BLaER1 (cell line): ENCODE measurements at regions not wholly inside any gene's neighbourhood (a gene's known extent, or its start where the extent isn't known, plus 50 kb on each side); places are given as distances from the start of the nearest gene placed in this dataset.

Source experiments
- H3K27ac ChIP-seq: shearing (Covaris generic); formaldehyde crosslinking; 2 replicates; pipeline ENCODE4 v1.8.1; 2022
- H3K27me3 ChIP-seq: shearing (Covaris generic); formaldehyde crosslinking; 2 replicates; pipeline ENCODE4 v1.8.1; 2022
- H3K36me3 ChIP-seq: shearing (Covaris generic); formaldehyde crosslinking; 2 replicates; pipeline ENCODE4 v1.8.1; 2022
- H3K4me1 ChIP-seq: shearing (Covaris generic); formaldehyde crosslinking; 2 replicates; pipeline ENCODE4 v1.8.1; 2022
- H3K4me2 ChIP-seq: shearing (Covaris generic); formaldehyde crosslinking; 2 replicates; pipeline ENCODE4 v1.8.1; 2022
- H3K4me3 ChIP-seq: shearing (Covaris generic); formaldehyde crosslinking; 2 replicates; pipeline ENCODE4 v1.8.1; 2022
- H3K9ac ChIP-seq: shearing (Covaris generic); formaldehyde crosslinking; 2 replicates; pipeline ENCODE4 v1.8.1; 2022
- H3K9me3 ChIP-seq: shearing (Covaris generic); formaldehyde crosslinking; 2 replicates; pipeline ENCODE4 v1.8.1; 2022
- H4K20me1 ChIP-seq: shearing (Covaris generic); formaldehyde crosslinking; 2 replicates; pipeline ENCODE4 v1.8.1; 2022
- Cebpa-rat ChIP-seq: shearing (Covaris generic); IDR thresholded peaks from 2 replicates; pipeline ENCODE4 v1.8.1; 2022

DNA sequence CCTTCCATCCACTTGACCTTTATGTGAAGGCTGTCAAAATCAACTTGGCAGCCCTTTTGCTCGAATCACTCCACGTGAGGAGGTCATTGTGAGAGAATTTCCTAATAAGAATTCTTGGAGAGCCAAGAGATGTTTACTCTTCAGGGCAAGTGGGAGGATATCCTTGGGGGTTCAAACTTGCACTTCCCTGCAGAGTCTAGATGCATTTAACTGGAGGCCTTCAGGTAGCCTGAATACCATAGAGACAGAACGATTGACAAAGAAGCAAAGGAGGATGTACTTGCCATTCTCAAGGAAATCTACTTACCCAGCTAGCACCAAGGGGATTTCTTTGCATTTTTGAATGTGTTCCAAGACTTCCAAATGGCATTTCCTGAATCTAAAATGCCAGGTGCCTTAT, 1702.6 kb upstream of the FLRT2 start:
- Histone ChIP-seq H3K36me3 (no peaks in the 10 kb centered on the region), H4K20me1 (no peaks in the 10 kb centered on the region), H3K27ac (no peak overlapping the region), H3K4me2 (no peak overlapping the region), H3K4me3 (no peak overlapping the region), H3K9ac (no peak overlapping the region), H3K27me3 (no peaks in the 10 kb centered on the region), H3K4me1 (no peaks in the 10 kb centered on the region), H3K9me3 (no peaks in the 10 kb centered on the region)
- no peak for TF ChIP-seq Cebpa-rat

DNA sequence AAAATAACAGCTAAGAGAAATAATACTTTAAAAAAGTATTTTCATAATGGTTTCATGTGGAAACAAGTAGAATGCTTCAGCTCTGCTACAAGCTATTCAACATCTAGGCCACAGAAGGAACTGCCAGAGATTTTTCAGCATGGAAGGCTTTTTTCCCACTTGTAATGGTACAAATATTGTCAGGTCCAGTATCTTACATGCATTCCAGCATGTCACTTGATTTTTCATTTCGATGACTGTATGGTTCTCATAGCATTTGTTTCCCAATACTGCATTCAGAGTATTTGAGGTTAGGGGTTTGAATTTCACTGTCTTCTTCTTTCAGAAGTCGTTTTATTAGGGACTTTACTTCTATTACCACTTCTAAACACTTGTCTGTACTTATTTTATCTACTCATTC, 1701.5 kb upstream of the FLRT2 start:
- no peaks in the 10 kb centered on the region for H3K4me1 ChIP-seq
- H3K9ac ChIP-seq: no peak overlapping the region
- no peaks in the 10 kb centered on the region for H3K36me3 ChIP-seq
- no peak overlapping the region for H3K4me3 ChIP-seq
- no peaks in the 10 kb centered on the region for H4K20me1 ChIP-seq
- no peaks in the 10 kb centered on the region for H3K9me3 ChIP-seq
- no peak overlapping the region for H3K27ac ChIP-seq
- no peaks in the 10 kb centered on the region for H3K27me3 ChIP-seq
- H3K4me2 ChIP-seq: no peak overlapping the region
- TF ChIP-seq Cebpa-rat: no peak

- Histone ChIP-seq H3K4me1 (no peaks in the 10 kb centered on the region), H4K20me1 (no peaks in the 10 kb centered on the region), H3K4me3 (no peak overlapping the region), H3K9ac (no peak overlapping the region), H3K9me3 (no peaks in the 10 kb centered on the region), H3K27me3 (no peaks in the 10 kb centered on the region), H3K27ac (no peak overlapping the region), H3K4me2 (no peak overlapping the region), H3K36me3 (no peaks in the 10 kb centered on the region)
- TF ChIP-seq Cebpa-rat: no peak
Observed at GRCh38 chr14:83830316-83830715, 1699.6 kb upstream of the FLRT2 start.

DNA sequence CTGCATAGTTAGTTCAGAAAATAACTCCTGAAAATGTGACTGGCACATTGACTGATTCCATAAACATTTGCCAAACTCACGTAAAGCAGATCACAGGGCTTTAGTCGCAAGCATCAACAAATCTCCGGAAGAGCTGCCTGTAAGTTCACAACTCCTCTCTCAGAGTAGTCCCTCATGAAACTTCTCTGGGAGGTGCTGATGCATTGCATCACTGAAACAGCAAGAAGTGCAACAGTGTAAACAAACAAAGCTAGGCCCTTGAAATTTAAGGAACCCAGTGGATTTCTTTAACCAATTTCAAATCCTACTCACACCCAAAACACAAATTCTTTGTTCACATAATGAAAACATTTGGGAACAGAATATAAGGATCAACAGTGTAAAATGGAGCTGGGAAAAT, 1691.7 kb upstream of the FLRT2 start:
- TF ChIP-seq Cebpa-rat: no peak
- no peaks in the 10 kb centered on the region for H3K27me3 ChIP-seq
- no peaks in the 10 kb centered on the region for H3K36me3 ChIP-seq
- H4K20me1 ChIP-seq: no peaks in the 10 kb centered on the region
- H3K4me3 ChIP-seq: no peak overlapping the region
- H3K9me3 ChIP-seq: no peaks in the 10 kb centered on the region
- H3K4me2 ChIP-seq: no peak overlapping the region
- no peak overlapping the region for H3K9ac ChIP-seq
- no peaks in the 10 kb centered on the region for H3K4me1 ChIP-seq
- no peak overlapping the region for H3K27ac ChIP-seq

- H4K20me1 ChIP-seq: no peaks in the 10 kb centered on the region
- no peak overlapping the region for H3K27ac ChIP-seq
- H3K4me2 ChIP-seq: no peak overlapping the region
- H3K9me3 ChIP-seq: no peaks in the 10 kb centered on the region
- H3K9ac ChIP-seq: no peak overlapping the region
- no peak overlapping the region for H3K4me3 ChIP-seq
- H3K36me3 ChIP-seq: no peaks in the 10 kb centered on the region
- no peaks in the 10 kb centered on the region for H3K4me1 ChIP-seq
- TF ChIP-seq Cebpa-rat: no peak
- no peaks in the 10 kb centered on the region for H3K27me3 ChIP-seq
Observed at GRCh38 chr14:83842547-83842946, 1687.4 kb upstream of the FLRT2 start.

GRCh38 chr14:83847102-83847501, 1682.8 kb upstream of the FLRT2 start:
- no peak for TF ChIP-seq Cebpa-rat

GRCh38 chr14:83850092-83850491, 1679.9 kb upstream of the FLRT2 start:
- H3K27ac ChIP-seq: no peak overlapping the region
- H4K20me1 ChIP-seq: no peaks in the 10 kb centered on the region
- H3K4me2 ChIP-seq: no peak overlapping the region
- H3K4me3 ChIP-seq: no peak overlapping the region
- no peak for TF ChIP-seq Cebpa-rat
- H3K9ac ChIP-seq: no peak overlapping the region
- H3K27me3 ChIP-seq: no peaks in the 10 kb centered on the region
- H3K9me3 ChIP-seq: no peaks in the 10 kb centered on the region
- no peaks in the 10 kb centered on the region for H3K4me1 ChIP-seq
- H3K36me3 ChIP-seq: no peaks in the 10 kb centered on the region

More at GRCh38 chr14:83847102-83847501, 1682.8 kb upstream of the FLRT2 start:
- H4K20me1 ChIP-seq: no peaks in the 10 kb centered on the region
- no peaks in the 10 kb centered on the region for H3K9me3 ChIP-seq
- H3K4me2 ChIP-seq: no peak overlapping the region
- no peaks in the 10 kb centered on the region for H3K27me3 ChIP-seq
- H3K4me3 ChIP-seq: no peak overlapping the region
- H3K27ac ChIP-seq: no peak overlapping the region
- no peaks in the 10 kb centered on the region for H3K36me3 ChIP-seq
- no peak overlapping the region for H3K9ac ChIP-seq
- H3K4me1 ChIP-seq: no peaks in the 10 kb centered on the region

- no peaks in the 10 kb centered on the region for H3K4me1 ChIP-seq
- H3K36me3 ChIP-seq: no peaks in the 10 kb centered on the region
- H3K4me2 ChIP-seq: no peak overlapping the region
- H3K27ac ChIP-seq: no peak overlapping the region
- no peak overlapping the region for H3K4me3 ChIP-seq
- no peak for TF ChIP-seq Cebpa-rat
- no peaks in the 10 kb centered on the region for H3K27me3 ChIP-seq
- no peak overlapping the region for H3K9ac ChIP-seq
- no peaks in the 10 kb centered on the region for H3K9me3 ChIP-seq
- H4K20me1 ChIP-seq: no peaks in the 10 kb centered on the region
Observed at GRCh38 chr14:83856334-83856733, 1673.6 kb upstream of the FLRT2 start.

DNA sequence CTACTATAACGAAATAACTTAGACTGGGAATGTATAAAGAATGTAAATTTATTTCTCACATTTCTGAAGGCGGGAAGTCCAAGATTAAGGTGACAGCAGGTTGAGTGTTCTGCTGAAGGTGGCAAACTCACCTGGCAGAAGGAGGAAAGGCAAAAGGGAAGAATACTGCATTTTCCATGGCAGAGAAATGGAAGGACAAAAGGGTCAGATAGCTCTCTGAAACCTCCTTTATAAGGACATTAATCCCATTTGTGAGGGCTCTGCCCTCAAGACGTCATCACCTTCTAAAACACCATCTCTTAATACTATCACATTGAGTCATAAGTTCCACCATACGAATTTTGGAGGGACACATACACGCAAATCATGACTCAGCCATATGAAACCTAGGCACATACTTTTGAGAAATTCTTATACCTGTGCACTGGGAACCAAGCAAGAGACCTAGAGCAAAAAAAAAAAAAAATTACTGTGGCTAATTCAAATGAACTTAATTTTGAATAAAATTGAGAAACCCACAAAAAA, 1669.3 kb upstream of the FLRT2 start:
- no peaks in the 10 kb centered on the region for H4K20me1 ChIP-seq
- no peaks in the 10 kb centered on the region for H3K9me3 ChIP-seq
- H3K27me3 ChIP-seq: no peaks in the 10 kb centered on the region
- H3K4me3 ChIP-seq: no peak overlapping the region
- H3K4me2 ChIP-seq: no peak overlapping the region
- no peak overlapping the region for H3K27ac ChIP-seq
- TF ChIP-seq Cebpa-rat: no peak
- H3K4me1 ChIP-seq: no peaks in the 10 kb centered on the region
- H3K36me3 ChIP-seq: no peaks in the 10 kb centered on the region
- no peak overlapping the region for H3K9ac ChIP-seq

DNA sequence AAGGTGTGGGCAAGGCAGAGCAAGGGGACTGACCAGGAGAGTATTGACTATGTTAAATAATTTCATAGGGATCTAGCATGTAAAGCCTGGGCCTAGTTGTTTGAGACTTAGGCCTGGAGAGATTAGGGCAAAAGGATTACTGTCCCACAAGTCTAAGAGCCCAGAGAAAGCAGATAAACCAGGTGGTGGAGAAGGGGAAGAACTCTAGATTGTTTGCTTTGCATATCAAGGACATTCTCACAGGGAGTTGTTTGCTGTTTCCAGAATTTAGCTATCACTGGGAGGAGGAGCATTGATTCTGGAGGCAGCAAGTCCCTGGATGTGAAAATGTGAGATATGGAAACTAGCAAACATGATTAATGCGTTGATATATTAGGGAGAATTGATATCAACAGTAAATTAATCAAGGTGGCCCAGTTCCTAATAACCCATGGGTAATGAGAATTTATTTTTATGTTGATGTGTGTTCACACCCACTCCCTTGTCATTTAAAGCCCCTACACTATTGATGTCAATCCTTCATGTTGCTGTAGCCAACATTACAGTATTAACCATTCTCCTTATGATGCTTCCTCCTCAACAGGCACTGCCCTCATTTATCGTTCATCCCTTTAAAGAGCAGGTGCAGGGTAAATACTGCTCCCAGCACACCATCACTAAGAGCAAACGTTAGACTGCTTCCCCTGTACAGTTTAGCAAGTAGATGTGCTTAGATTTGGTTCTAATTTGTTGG, 1666.7 kb upstream of the FLRT2 start:
- H3K4me2 ChIP-seq: no peak overlapping the region
- no peaks in the 10 kb centered on the region for H3K36me3 ChIP-seq
- H3K27me3 ChIP-seq: no peaks in the 10 kb centered on the region
- no peak for TF ChIP-seq Cebpa-rat
- H3K4me3 ChIP-seq: no peak overlapping the region
- no peaks in the 10 kb centered on the region for H4K20me1 ChIP-seq
- H3K27ac ChIP-seq: no peak overlapping the region
- H3K9ac ChIP-seq: no peak overlapping the region
- H3K4me1 ChIP-seq: no peaks in the 10 kb centered on the region
- H3K9me3 ChIP-seq: no peaks in the 10 kb centered on the region
